ENCODE measurements at regions not wholly inside any gene's neighbourhood (a gene's known extent, or its start where the extent isn't known, plus 50 kb on each side); places are given as distances from the start of the nearest gene placed in this dataset.

DNA sequence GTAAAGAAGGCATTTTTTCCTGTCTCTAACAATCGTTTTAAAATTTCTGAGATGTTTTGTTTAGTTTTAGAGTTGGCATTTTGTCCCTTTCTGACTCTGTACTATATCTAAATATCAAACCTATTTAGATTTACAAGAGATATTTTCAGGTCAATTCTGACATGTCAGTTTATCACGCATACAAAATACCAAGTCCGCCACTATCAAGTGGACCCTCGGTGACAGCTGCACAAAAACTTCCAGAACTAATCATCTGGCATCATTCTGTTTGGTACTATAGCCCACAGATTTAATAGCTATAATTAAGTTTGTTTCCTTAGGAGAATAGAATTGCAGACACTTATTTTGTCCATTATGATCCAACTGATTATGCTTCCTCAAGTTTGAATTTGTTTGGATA, 1278.2 kb downstream of the CDH12 start:
- TF ChIP-seq, protein P1, sequence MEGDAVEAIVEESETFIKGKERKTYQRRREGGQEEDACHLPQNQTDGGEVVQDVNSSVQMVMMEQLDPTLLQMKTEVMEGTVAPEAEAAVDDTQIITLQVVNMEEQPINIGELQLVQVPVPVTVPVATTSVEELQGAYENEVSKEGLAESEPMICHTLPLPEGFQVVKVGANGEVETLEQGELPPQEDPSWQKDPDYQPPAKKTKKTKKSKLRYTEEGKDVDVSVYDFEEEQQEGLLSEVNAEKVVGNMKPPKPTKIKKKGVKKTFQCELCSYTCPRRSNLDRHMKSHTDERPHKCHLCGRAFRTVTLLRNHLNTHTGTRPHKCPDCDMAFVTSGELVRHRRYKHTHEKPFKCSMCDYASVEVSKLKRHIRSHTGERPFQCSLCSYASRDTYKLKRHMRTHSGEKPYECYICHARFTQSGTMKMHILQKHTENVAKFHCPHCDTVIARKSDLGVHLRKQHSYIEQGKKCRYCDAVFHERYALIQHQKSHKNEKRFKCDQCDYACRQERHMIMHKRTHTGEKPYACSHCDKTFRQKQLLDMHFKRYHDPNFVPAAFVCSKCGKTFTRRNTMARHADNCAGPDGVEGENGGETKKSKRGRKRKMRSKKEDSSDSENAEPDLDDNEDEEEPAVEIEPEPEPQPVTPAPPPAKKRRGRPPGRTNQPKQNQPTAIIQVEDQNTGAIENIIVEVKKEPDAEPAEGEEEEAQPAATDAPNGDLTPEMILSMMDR (IDR thresholded peaks at IDR 0.05; ENCODE audit: low read length) = no peak
- no peak for TF ChIP-seq EZH2 (optimal IDR thresholded peaks at IDR 0.05; ENCODE audit: low read depth, low read length)
- no peak for TF ChIP-seq EZH2phosphoT487 (IDR thresholded peaks at IDR 0.05; ENCODE audit: low read length)

All from MM.1S (cell line).